ENCODE measurements at regions not wholly inside any gene's neighbourhood (a gene's known extent, or its start where the extent isn't known, plus 50 kb on each side); places are given as distances from the start of the nearest gene placed in this dataset.
A peak's percentile ranks its signal among the peaks of the same experiment; 100 is the strongest.

DNA sequence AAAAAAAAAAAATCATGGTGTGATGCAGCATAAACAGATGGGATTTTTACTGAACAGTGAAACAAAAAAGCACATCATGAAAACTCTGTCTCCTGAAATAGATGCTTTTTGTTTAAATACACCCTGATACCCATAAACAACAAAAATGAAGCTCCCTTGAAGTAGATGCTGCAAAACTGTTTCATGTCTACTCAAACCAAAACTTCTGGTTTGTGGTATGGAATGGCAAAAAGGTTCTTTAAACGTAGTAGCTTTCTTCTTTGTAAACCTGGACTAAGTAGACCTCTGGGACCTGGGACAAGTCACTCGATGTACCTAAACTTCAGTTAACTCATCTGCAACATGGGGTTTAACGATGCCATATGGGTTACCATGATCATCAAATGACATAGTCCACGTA is 64.4 kb upstream of the RAPH1 start:
- H4K8ac ChIP-seq (ENCODE audit: low read depth, low read length): no peak overlapping the region
- no peak overlapping the region for H3K27ac ChIP-seq (replicated peaks; ENCODE audit: low read length)

DNA sequence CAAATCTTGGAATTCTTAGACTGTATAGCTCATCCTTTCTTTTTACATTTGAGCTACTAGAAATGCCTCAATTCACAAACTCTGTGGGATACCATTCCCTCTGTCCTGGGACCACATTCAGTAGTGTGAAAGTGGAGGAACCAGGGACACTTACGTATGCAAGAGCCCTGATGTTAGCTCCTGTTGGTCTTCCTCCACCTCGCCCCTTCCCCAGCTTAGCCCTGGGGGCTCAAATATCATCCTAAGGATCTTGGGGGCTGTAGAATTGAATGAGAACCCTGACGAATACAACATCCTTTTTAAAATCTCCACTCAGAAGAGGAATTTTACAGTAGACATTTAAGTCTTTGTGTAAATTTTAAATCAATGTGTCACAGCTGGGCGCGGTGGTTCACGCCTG is 65.2 kb upstream of the RAPH1 start:
- peaks cover 0 to 9% (median 0%) of the 10 kb centered on the region in 3 experiments for H3K27me3 ChIP-seq (ENCODE audit: control insufficient read depth in 3 of 3, insufficient read depth in 3 of 3, low read depth in 1 of 3, low read length in 3 of 3)
- no peak overlapping the region for H3K4me3 ChIP-seq (ENCODE audit: low read length in 2 of 2)
- H3K23ac ChIP-seq (ENCODE audit: low read depth, low read length, poor library complexity): no peak overlapping the region
- H3K4me2 ChIP-seq (ENCODE audit: insufficient read depth, low read length, poor library complexity, severe bottlenecking): no peak overlapping the region
- H3K9ac ChIP-seq (ENCODE audit: low read depth, low read length, poor library complexity): no peak overlapping the region
- H2BK5ac ChIP-seq (ENCODE audit: low read length): no peak overlapping the region
- no peak overlapping the region for H2AK5ac ChIP-seq (ENCODE audit: low read depth, low read length)
- no peak overlapping the region for H2BK12ac ChIP-seq (ENCODE audit: low read length)
- H2BK15ac ChIP-seq (ENCODE audit: low read length): no peak overlapping the region
- no peaks in the 10 kb centered on the region for H3K79me1 ChIP-seq (ENCODE audit: low read depth, low read length)
- no peak for DNase-seq (ENCODE audit: low spot score)
- H3K14ac ChIP-seq (ENCODE audit: low read length): no peak overlapping the region
- no peaks in the 10 kb centered on the region for H3K36me3 ChIP-seq (replicated peaks in 1 of 2; ENCODE audit: control insufficient read depth in 2 of 2, insufficient read depth in 2 of 2, low read length in 2 of 2)
- no peak overlapping the region for H4K91ac ChIP-seq (ENCODE audit: low read depth, low read length, poor library complexity)
- H3K27ac ChIP-seq (replicated peaks; ENCODE audit: low read length): no peak overlapping the region
- no peak overlapping the region for H3K18ac ChIP-seq (ENCODE audit: low read length)
- no peaks in the 10 kb centered on the region for H3K9me3 ChIP-seq (replicated peaks in 1 of 2; ENCODE audit: control insufficient read depth in 2 of 2, insufficient read depth in 1 of 2, low read depth in 1 of 2, low read length in 2 of 2)
- peaks cover 2 to 4% of the 10 kb centered on the region in 2 donors for H3K4me1 ChIP-seq (ENCODE audit: control insufficient read depth in 2 of 2, insufficient read depth in 1 of 2, low read depth in 1 of 2, low read length in 2 of 2)
- no peak overlapping the region for H2BK120ac ChIP-seq (ENCODE audit: low read depth, low read length)
- peak overlapping the region; percentile 24 for H2AFZ ChIP-seq (ENCODE audit: low read length)
- no peak overlapping the region for H3K4ac ChIP-seq (ENCODE audit: low read length)
- H4K8ac ChIP-seq (ENCODE audit: low read depth, low read length): no peak overlapping the region
- WGBS, 2 donors (ENCODE audit: extremely low coverage in 2 of 2, insufficient read length in 2 of 2, insufficient replicate concordance in 1 of 2): no CpG with 5 or more reads among the region's 6 CpGs

More for the DNA sequence above, 64.4 kb upstream of the RAPH1 start:
- H2AFZ ChIP-seq (ENCODE audit: low read length): no peak overlapping the region
- no peak overlapping the region for H3K4ac ChIP-seq (ENCODE audit: low read length)
- no peak overlapping the region for H3K18ac ChIP-seq (ENCODE audit: low read length)
- H3K36me3 ChIP-seq (replicated peaks in 1 of 2; ENCODE audit: control insufficient read depth in 2 of 2, insufficient read depth in 2 of 2, low read length in 2 of 2): no peaks in the 10 kb centered on the region
- H3K23ac ChIP-seq (ENCODE audit: low read depth, low read length, poor library complexity): no peak overlapping the region
- H3K14ac ChIP-seq (ENCODE audit: low read length): no peak overlapping the region
- no peaks in the 10 kb centered on the region for H3K79me1 ChIP-seq (ENCODE audit: low read depth, low read length)
- H3K4me1 ChIP-seq (ENCODE audit: control insufficient read depth in 2 of 2, insufficient read depth in 1 of 2, low read depth in 1 of 2, low read length in 2 of 2): peaks cover 2 to 4% of the 10 kb centered on the region in 2 donors
- no CpG with 5 or more reads among the region's 4 CpGs for WGBS, 2 donors (ENCODE audit: extremely low coverage in 2 of 2, insufficient read length in 2 of 2, insufficient replicate concordance in 1 of 2)
- no peak overlapping the region for H2BK120ac ChIP-seq (ENCODE audit: low read depth, low read length)
- H4K91ac ChIP-seq (ENCODE audit: low read depth, low read length, poor library complexity): no peak overlapping the region
- no peak overlapping the region for H2BK12ac ChIP-seq (ENCODE audit: low read length)
- H3K27me3 ChIP-seq (ENCODE audit: control insufficient read depth in 3 of 3, insufficient read depth in 3 of 3, low read depth in 1 of 3, low read length in 3 of 3): peaks cover 0 to 11% (median 0%) of the 10 kb centered on the region in 3 experiments
- no peak overlapping the region for H3K4me2 ChIP-seq (ENCODE audit: insufficient read depth, low read length, poor library complexity, severe bottlenecking)
- H3K4me3 ChIP-seq (ENCODE audit: low read length in 2 of 2): no peak overlapping the region
- no peak overlapping the region for H2BK5ac ChIP-seq (ENCODE audit: low read length)
- H3K9ac ChIP-seq (ENCODE audit: low read depth, low read length, poor library complexity): no peak overlapping the region
- H2BK15ac ChIP-seq (ENCODE audit: low read length): no peak overlapping the region
- no peak for DNase-seq (ENCODE audit: low spot score)
- no peak overlapping the region for H2AK5ac ChIP-seq (ENCODE audit: low read depth, low read length)
- no peaks in the 10 kb centered on the region for H3K9me3 ChIP-seq (replicated peaks in 1 of 2; ENCODE audit: control insufficient read depth in 2 of 2, insufficient read depth in 1 of 2, low read depth in 1 of 2, low read length in 2 of 2)

DNA sequence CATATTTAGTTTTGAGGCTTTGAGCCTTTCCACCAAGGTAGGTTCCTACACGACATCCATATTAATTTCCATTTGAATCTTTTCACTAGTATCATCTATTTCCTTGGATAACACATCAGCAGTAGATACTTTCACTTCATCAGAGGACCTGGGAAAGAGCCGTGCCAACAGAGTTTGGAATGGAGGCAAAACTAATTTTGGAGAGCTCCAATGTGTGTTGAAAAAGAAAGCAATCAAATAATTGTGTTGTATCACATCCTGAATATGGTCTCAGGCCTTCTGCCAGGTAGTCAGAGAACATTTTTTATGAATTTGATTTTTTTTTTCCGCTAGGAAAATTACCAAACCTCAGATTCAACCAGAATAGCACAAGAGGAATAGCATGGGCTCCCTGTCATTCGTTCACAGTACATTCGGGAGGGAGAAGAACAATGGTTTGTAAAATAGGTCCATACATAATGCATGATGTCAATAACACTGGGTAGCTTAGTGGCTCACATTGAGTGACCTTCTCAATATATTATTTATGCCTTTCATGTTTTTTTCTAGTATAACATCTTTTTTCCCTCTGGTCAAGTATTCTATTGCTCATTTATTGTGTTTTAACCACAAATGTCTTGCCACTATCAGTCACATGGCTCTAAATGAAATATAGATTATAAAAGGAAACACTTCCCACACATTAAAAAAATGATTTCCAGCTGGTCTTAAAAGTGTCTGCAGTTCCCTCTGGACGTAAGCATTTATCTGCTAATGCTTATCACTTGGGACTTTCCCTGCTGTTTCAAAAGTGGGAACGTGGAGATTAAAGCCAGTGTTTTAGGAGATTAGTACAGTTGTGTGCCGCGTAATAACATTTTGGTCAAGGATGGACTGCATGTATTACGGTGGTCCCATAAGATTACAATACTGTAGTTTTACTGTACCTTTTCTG is 68.6 kb upstream of the RAPH1 start:
- Histone ChIP-seq H3K79me1 (ENCODE audit: low read depth, low read length) (no peaks in the 10 kb centered on the region), H2AK5ac (ENCODE audit: low read depth, low read length) (no peak overlapping the region), H3K14ac (ENCODE audit: low read length) (no peak overlapping the region), H3K27ac (replicated peaks; ENCODE audit: low read length) (no peak overlapping the region), H3K36me3 (replicated peaks in 1 of 2; ENCODE audit: control insufficient read depth in 2 of 2, insufficient read depth in 2 of 2, low read length in 2 of 2) (no peaks in the 10 kb centered on the region), H2BK5ac (ENCODE audit: low read length) (no peak overlapping the region), H2BK15ac (ENCODE audit: low read length) (no peak overlapping the region), H4K91ac (ENCODE audit: low read depth, low read length, poor library complexity) (no peak overlapping the region), H3K4me2 (ENCODE audit: insufficient read depth, low read length, poor library complexity, severe bottlenecking) (no peak overlapping the region), H3K18ac (ENCODE audit: low read length) (no peak overlapping the region), H3K9me3 (replicated peaks in 1 of 2; ENCODE audit: control insufficient read depth in 2 of 2, insufficient read depth in 1 of 2, low read depth in 1 of 2, low read length in 2 of 2) (no peaks in the 10 kb centered on the region), H2BK12ac (ENCODE audit: low read length) (no peak overlapping the region), H2AFZ (ENCODE audit: low read length) (no peak overlapping the region), H3K4ac (ENCODE audit: low read length) (no peak overlapping the region), H4K8ac (ENCODE audit: low read depth, low read length) (no peak overlapping the region), H3K4me3 (ENCODE audit: low read length in 2 of 2) (no peak overlapping the region), H3K27me3 (ENCODE audit: control insufficient read depth in 3 of 3, insufficient read depth in 3 of 3, low read depth in 1 of 3, low read length in 3 of 3) (no peaks in the 10 kb centered on the region), H3K9ac (ENCODE audit: low read depth, low read length, poor library complexity) (no peak overlapping the region), H2BK120ac (ENCODE audit: low read depth, low read length) (no peak overlapping the region), H3K23ac (ENCODE audit: low read depth, low read length, poor library complexity) (no peak overlapping the region), H3K4me1 (ENCODE audit: control insufficient read depth in 2 of 2, insufficient read depth in 1 of 2, low read depth in 1 of 2, low read length in 2 of 2) (peaks cover 2 to 4% of the 10 kb centered on the region in 2 donors)
- DNase-seq (ENCODE audit: low spot score): no peak
- WGBS, 2 donors (ENCODE audit: extremely low coverage in 2 of 2, insufficient read length in 2 of 2, insufficient replicate concordance in 1 of 2): no CpG with 5 or more reads among the region's 10 CpGs

DNA sequence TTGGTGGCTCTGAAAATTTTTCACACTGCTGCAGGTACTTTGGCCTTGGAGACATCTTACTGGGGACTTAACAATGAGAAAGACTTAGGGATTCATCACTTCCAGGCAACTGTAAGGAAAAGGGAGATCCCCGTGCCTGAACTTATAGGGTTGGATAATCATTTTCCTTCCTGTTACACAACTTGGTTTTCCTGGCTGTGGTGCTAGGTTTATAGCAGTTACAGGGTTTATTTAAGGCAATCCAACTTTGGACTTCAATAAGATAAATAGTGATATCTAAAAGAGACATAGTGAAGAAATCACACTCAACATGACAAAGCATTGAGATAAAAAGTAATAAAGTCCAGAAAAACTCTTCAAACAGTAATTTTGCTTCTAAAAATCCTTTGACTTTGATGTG is 70.2 kb upstream of the RAPH1 start:
- H3K4me3 ChIP-seq (ENCODE audit: low read length in 2 of 2): no peak overlapping the region
- H3K23ac ChIP-seq (ENCODE audit: low read depth, low read length, poor library complexity): no peak overlapping the region
- no peak overlapping the region for H3K14ac ChIP-seq (ENCODE audit: low read length)
- DNase-seq (ENCODE audit: low spot score): no peak
- no peak overlapping the region for H3K4ac ChIP-seq (ENCODE audit: low read length)
- no peak overlapping the region for H3K4me2 ChIP-seq (ENCODE audit: insufficient read depth, low read length, poor library complexity, severe bottlenecking)
- H3K36me3 ChIP-seq (replicated peaks in 1 of 2; ENCODE audit: control insufficient read depth in 2 of 2, insufficient read depth in 2 of 2, low read length in 2 of 2): no peaks in the 10 kb centered on the region
- H3K4me1 ChIP-seq (ENCODE audit: control insufficient read depth in 2 of 2, insufficient read depth in 1 of 2, low read depth in 1 of 2, low read length in 2 of 2): peaks cover under 1 to 2% of the 10 kb centered on the region in 2 donors
- no peak overlapping the region for H2AFZ ChIP-seq (ENCODE audit: low read length)
- no peak overlapping the region for H3K9ac ChIP-seq (ENCODE audit: low read depth, low read length, poor library complexity)
- no peak overlapping the region for H4K91ac ChIP-seq (ENCODE audit: low read depth, low read length, poor library complexity)
- H2BK120ac ChIP-seq (ENCODE audit: low read depth, low read length): no peak overlapping the region
- no peak overlapping the region for H2BK15ac ChIP-seq (ENCODE audit: low read length)
- no peaks in the 10 kb centered on the region for H3K9me3 ChIP-seq (replicated peaks in 1 of 2; ENCODE audit: control insufficient read depth in 2 of 2, insufficient read depth in 1 of 2, low read depth in 1 of 2, low read length in 2 of 2)
- H2BK5ac ChIP-seq (ENCODE audit: low read length): no peak overlapping the region
- no CpG with 5 or more reads among the region's 1 CpG for WGBS, 2 donors (ENCODE audit: extremely low coverage in 2 of 2, insufficient read length in 2 of 2, insufficient replicate concordance in 1 of 2)
- no peak overlapping the region for H2BK12ac ChIP-seq (ENCODE audit: low read length)
- no peak overlapping the region for H2AK5ac ChIP-seq (ENCODE audit: low read depth, low read length)
- no peak overlapping the region for H3K27ac ChIP-seq (replicated peaks; ENCODE audit: low read length)
- H3K18ac ChIP-seq (ENCODE audit: low read length): no peak overlapping the region
- no peaks in the 10 kb centered on the region for H3K79me1 ChIP-seq (ENCODE audit: low read depth, low read length)
- H4K8ac ChIP-seq (ENCODE audit: low read depth, low read length): no peak overlapping the region
- H3K27me3 ChIP-seq (ENCODE audit: control insufficient read depth in 3 of 3, insufficient read depth in 3 of 3, low read depth in 1 of 3, low read length in 3 of 3): no peaks in the 10 kb centered on the region
